HepG2 (cell line): ENCODE measurements at regions not wholly inside any gene's neighbourhood (a gene's known extent, or its start where the extent isn't known, plus 50 kb on each side); places are given as distances from the start of the nearest gene placed in this dataset.

Experiments used
- ATAC-seq: fragments of 200-7000 bp; cut with Tn5 transposase; 3 replicates; pipeline ENCODE4 v1.9.1; 2020; ENCODE audit warnings: mild to moderate bottlenecking, moderate library complexity
- BruUV-seq: library from RNA; stranded (reverse); fragments of 400-500 nt; replicated peaks from 2 replicates; lab custom pipeline; 2021; lab: Mats Ljungman, UMichigan
- CTCF ChIA-PET: fragments of 300-600 bp; formaldehyde crosslinking; extraction: SDS; loops from one replicate; lab custom pipeline; 2021; ENCODE audit warnings: low total read pairs, inconsistent platforms, low intra/inter-chr PET ratio; lab: Yijun Ruan, JAX
- POLR2A ChIA-PET: fragments of 350-600 bp; sonication (Branson Sonifier 250); formaldehyde crosslinking; loops from one replicate; lab custom pipeline; 2020; ENCODE audit warnings: antibody characterized with exemption, inconsistent platforms; lab: Yijun Ruan, JAX
- DNase-seq: peaks from one replicate; pipeline ENCODE4 v3.0.0-alpha.2; 2015; ENCODE audit warnings: low spot score
- FAIRE-seq: peaks from 3 replicates; lab custom pipeline; 2011; peaks lifted over from hg19 to GRCh38; lab: Jason Lieb, UNC
- H2AFZ ChIP-seq: one replicate; pipeline ENCODE4 v1.6.1; 2011; ENCODE audit warnings: low read length, inconsistent platforms
- H3K27ac ChIP-seq: fragments of 300-600 bp; 3 replicates; pipeline ENCODE4 v1.8.0; 2011; ENCODE audit warnings: mixed run types, mild to moderate bottlenecking, mixed read lengths, low read length, inconsistent platforms; ENCODE audit not compliant: insufficient read depth; ENCODE audit errors: extremely low read length
- H3K27me3 ChIP-seq, 2 experiments: fragments of 200-600 bp in 1 of 2; 2 replicates in 1 of 2; 3 replicates in 1 of 2; pipeline versions ENCODE4 v1.6.0 to v1.8.0; 2011; ENCODE audit warnings: low read length in 2 of 2, mild to moderate bottlenecking in 2 of 2, moderate library complexity in 2 of 2, inconsistent platforms in 1 of 2; ENCODE audit not compliant: insufficient read depth in 2 of 2, control insufficient read depth in 1 of 2
- H3K36me3 ChIP-seq, 2 experiments: fragments of 200-600 bp in 1 of 2; replicated peaks in 1 of 2; 2 replicates in 1 of 2; 3 replicates in 1 of 2; pipeline versions ENCODE4 v1.5.1 to v1.8.0; 2011; ENCODE audit warnings: low read length in 2 of 2, inconsistent platforms in 1 of 2; ENCODE audit not compliant: insufficient read depth in 2 of 2, control insufficient read depth in 1 of 2
- H3K4me1 ChIP-seq: 2 replicates; pipeline ENCODE4 v1.5.1; 2012; ENCODE audit warnings: low read length, inconsistent platforms; ENCODE audit not compliant: insufficient read depth
- H3K4me2 ChIP-seq: 2 replicates; pipeline ENCODE4 v1.6.0; 2011; ENCODE audit warnings: low read depth, low read length, inconsistent platforms
- H3K4me3 ChIP-seq, 3 experiments: fragments of 200-600 bp in 1 of 3; sonication (generic), shearing (Covaris generic) in 1 of 3; replicated peaks in 1 of 3; 2 replicates each; pipeline ENCODE4 v1.5.1; 2011 to 2016; ENCODE audit warnings: low read length in 3 of 3, inconsistent platforms in 2 of 3, low read depth in 2 of 3, mild to moderate bottlenecking in 2 of 3, control low read depth in 1 of 3, mixed read lengths in 1 of 3; ENCODE audit not compliant: insufficient read depth in 1 of 3
- H3K79me2 ChIP-seq: one replicate; pipeline ENCODE4 v1.6.1; 2011; ENCODE audit warnings: low read length, inconsistent platforms; ENCODE audit not compliant: insufficient read depth
- H3K9ac ChIP-seq: 2 replicates; pipeline ENCODE4 v1.6.0; 2011; ENCODE audit warnings: mild to moderate bottlenecking, low read depth, low read length, inconsistent platforms; ENCODE audit not compliant: insufficient read depth
- H3K9me3 ChIP-seq: 2 replicates; pipeline ENCODE4 v1.5.1; 2012; ENCODE audit warnings: mild to moderate bottlenecking, low read length
- H4K20me1 ChIP-seq: 2 replicates; pipeline ENCODE4 v1.6.0; 2011; ENCODE audit warnings: inconsistent platforms, mild to moderate bottlenecking, low read length, moderate library complexity; ENCODE audit not compliant: insufficient read depth
- CHD2 ChIP-seq: IDR thresholded peaks from 2 replicates; pipeline ENCODE4 v1.6.1; 2011; ENCODE audit warnings: low read depth, low read length, improper control_type of control experiment
- CREB1 ChIP-seq, 2 experiments: fragments of 450-650 bp in 1 of 2; IDR thresholded peaks; 2 replicates each; pipeline ENCODE4 v1.6.1; 2016 to 2017; ENCODE audit warnings: control low read depth in 1 of 2, mild to moderate bottlenecking in 1 of 2, missing compliant biosample characterization in 1 of 2, missing genetic modification characterization in 1 of 2
- FOXA1 ChIP-seq, 2 experiments: fragments of 450-650 bp in 1 of 2; sonication (generic) in 1 of 2; formaldehyde crosslinking in 1 of 2; IDR thresholded peaks; 2 replicates each; pipeline versions ENCODE4 v1.4.0 to v1.6.1; 2016 to 2020; ENCODE audit warnings: missing genetic modification reagents in 1 of 2
- FOXK2 ChIP-seq: fragments of 450-650 bp; IDR thresholded peaks from 2 replicates; pipeline ENCODE4 v1.6.1; 2016
- GPN1 ChIP-seq: sonication (generic); formaldehyde crosslinking; IDR thresholded peaks from 2 replicates; pipeline ENCODE4 v1.5.1; 2020; ENCODE audit warnings: missing genetic modification reagents, borderline replicate concordance
- HNF4G ChIP-seq, 2 experiments: sonication (generic) in 1 of 2; formaldehyde crosslinking in 1 of 2; IDR thresholded peaks; 2 replicates each; pipeline versions ENCODE4 v1.4.0 to v1.6.1; 2011 to 2020; ENCODE audit warnings: borderline replicate concordance in 2 of 2, low read depth in 2 of 2, mild to moderate bottlenecking in 2 of 2, low read length in 1 of 2, missing genetic modification reagents in 1 of 2, moderate library complexity in 1 of 2
- KDM6A ChIP-seq: IDR thresholded peaks from 2 replicates; pipeline ENCODE4 v1.6.1; 2016; ENCODE audit warnings: low read depth
- MIER2 ChIP-seq: IDR thresholded peaks from 2 replicates; pipeline ENCODE4 v1.6.1; 2016; ENCODE audit warnings: missing biosample characterization, missing genetic modification reagents
- RBFOX2 ChIP-seq: fragments of 200-400 bp; formaldehyde crosslinking; IDR thresholded peaks from 2 replicates; pipeline ENCODE4 v1.6.1; 2017; ENCODE audit warnings: low read depth, mild to moderate bottlenecking, low read length
- SMC3 ChIP-seq: IDR thresholded peaks from 2 replicates; pipeline ENCODE4 v1.6.1; 2011; ENCODE audit warnings: low read length, improper control_type of control experiment
- STAG1 ChIP-seq: sonication (generic); formaldehyde crosslinking; IDR thresholded peaks from 2 replicates; pipeline ENCODE4 v1.4.0; 2020; ENCODE audit warnings: missing genetic modification reagents
- ZBTB38 ChIP-seq: sonication (generic); formaldehyde crosslinking; IDR thresholded peaks from 2 replicates; pipeline ENCODE4 v1.5.1; 2020; ENCODE audit warnings: mild to moderate bottlenecking, missing genetic modification reagents
- ZNF124 ChIP-seq: sonication (generic); formaldehyde crosslinking; IDR thresholded peaks from 2 replicates; pipeline ENCODE4 v1.4.0; 2020; ENCODE audit warnings: missing genetic modification reagents
- ZNF34 ChIP-seq: sonication (generic); formaldehyde crosslinking; IDR thresholded peaks from 2 replicates; pipeline ENCODE4 v1.4.0; 2020; ENCODE audit warnings: mild to moderate bottlenecking, missing genetic modification reagents, borderline replicate concordance
- ZNF576 ChIP-seq: sonication (generic); formaldehyde crosslinking; IDR thresholded peaks from 2 replicates; pipeline ENCODE4 v1.4.0; 2020; ENCODE audit warnings: mild to moderate bottlenecking, missing genetic modification reagents
- WGBS: methylation state at CpG from one replicate; pipeline ENCODE4 v1.1.6; 2017; ENCODE audit warnings: low lambda C conversion rate; 5-methylcytosine and 5-hydroxymethylcytosine counted together
- in situ Hi-C: cut with HindIII; loops from 2 replicates; pipeline ENCODE4 v1.10.0; 2017; ENCODE audit warnings: low pct_unique_long_range_greater_than_20kb; ENCODE audit not compliant: extremely low pct_ligation_motif_present
- intact Hi-C: fragments of 100-400 bp; cut with micrococcal nuclease; formaldehyde crosslinking; loops from one replicate; pipeline ENCODE4 v1.10.0; 2022; ENCODE audit not compliant: unreplicated experiment
- TF ChIP-seq, protein P1 (sequence below): sonication (generic); formaldehyde crosslinking; IDR thresholded peaks from 2 replicates; pipeline ENCODE4 v1.5.0; 2020; ENCODE audit warnings: mild to moderate bottlenecking, missing genetic modification reagents, moderate library complexity

GRCh38 chr14:95774265-95775160, 60.6 kb upstream of the TCL1A start:
- in situ Hi-C loops, result loop anchor here (5.0 kb wide), 1 partner anchor 212 kb away; no protein-coding TSS in a partner anchor
- H3K9me3 ChIP-seq, result no peaks in the 10 kb centered on the region
- DNase-seq, result peak; percentile 41
- no TSS peak for BruUV-seq
- peak; percentile 54; the same call in 2 of the 3 replicates for ATAC-seq
- H3K27ac ChIP-seq, result no peak overlapping the region
- H4K20me1 ChIP-seq, result no peaks in the 10 kb centered on the region
- no peaks in the 10 kb centered on the region for H3K79me2 ChIP-seq
- peak; percentile 86 for FAIRE-seq
- WGBS, result 47% methylated on average over 26 of the region's 28 CpGs
- TF ChIP-seq STAG1 (CRISPR knock-in tag), result peak; percentile 57
- TF ChIP-seq, protein P1, sequence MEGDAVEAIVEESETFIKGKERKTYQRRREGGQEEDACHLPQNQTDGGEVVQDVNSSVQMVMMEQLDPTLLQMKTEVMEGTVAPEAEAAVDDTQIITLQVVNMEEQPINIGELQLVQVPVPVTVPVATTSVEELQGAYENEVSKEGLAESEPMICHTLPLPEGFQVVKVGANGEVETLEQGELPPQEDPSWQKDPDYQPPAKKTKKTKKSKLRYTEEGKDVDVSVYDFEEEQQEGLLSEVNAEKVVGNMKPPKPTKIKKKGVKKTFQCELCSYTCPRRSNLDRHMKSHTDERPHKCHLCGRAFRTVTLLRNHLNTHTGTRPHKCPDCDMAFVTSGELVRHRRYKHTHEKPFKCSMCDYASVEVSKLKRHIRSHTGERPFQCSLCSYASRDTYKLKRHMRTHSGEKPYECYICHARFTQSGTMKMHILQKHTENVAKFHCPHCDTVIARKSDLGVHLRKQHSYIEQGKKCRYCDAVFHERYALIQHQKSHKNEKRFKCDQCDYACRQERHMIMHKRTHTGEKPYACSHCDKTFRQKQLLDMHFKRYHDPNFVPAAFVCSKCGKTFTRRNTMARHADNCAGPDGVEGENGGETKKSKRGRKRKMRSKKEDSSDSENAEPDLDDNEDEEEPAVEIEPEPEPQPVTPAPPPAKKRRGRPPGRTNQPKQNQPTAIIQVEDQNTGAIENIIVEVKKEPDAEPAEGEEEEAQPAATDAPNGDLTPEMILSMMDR (CRISPR knock-in tag), result peak; percentile 75
- no peak for TF ChIP-seq ZNF34 (CRISPR knock-in tag)
- peak; percentile 36 for TF ChIP-seq CREB1 (IDR thresholded peaks at IDR 0.05)
- no peak for TF ChIP-seq CREB1 (CRISPR knock-in tag; IDR thresholded peaks at IDR 0.05)
- TF ChIP-seq FOXA1 (IDR thresholded peaks at IDR 0.05), result no peak
- TF ChIP-seq FOXA1 (CRISPR knock-in tag; IDR thresholded peaks at IDR 0.05), result no peak
- TF ChIP-seq RBFOX2, result no peak
- TF ChIP-seq CHD2, result no peak
- no peak for TF ChIP-seq ZBTB38 (CRISPR knock-in tag)
- no peak for TF ChIP-seq KDM6A
- TF ChIP-seq ZNF576 (CRISPR knock-in tag), result no peak
- TF ChIP-seq GPN1 (CRISPR knock-in tag), result no peak
- peak; percentile 85 for TF ChIP-seq SMC3
- no peak for TF ChIP-seq ZNF124
- 0 out of 2 replicates have a peak, but pooled peaks have one; percentile 49 for TF ChIP-seq MIER2 (CRISPR knock-in tag)
- TF ChIP-seq FOXK2, result no peak
- 0 out of 2 replicates have a peak, but pooled peaks have one; percentile 14 for TF ChIP-seq HNF4G (IDR thresholded peaks at IDR 0.05; ENCODE audit: borderline replicate concordance, low read depth, low read length)
- no peak for TF ChIP-seq HNF4G (CRISPR knock-in tag; IDR thresholded peaks at IDR 0.05; ENCODE audit: borderline replicate concordance, low read depth)
- no peak overlapping the region for H2AFZ ChIP-seq
- no peaks in the 10 kb centered on the region for H3K4me1 ChIP-seq
- no peaks in the 10 kb centered on the region for H3K36me3 ChIP-seq
- no peak overlapping the region for H3K4me2 ChIP-seq
- 0 out of 5 replicates have a peak, but pooled peaks cover 0 to 5% of the 10 kb centered on the region in 2 experiments for H3K27me3 ChIP-seq
- no peak overlapping the region for H3K9ac ChIP-seq
- H3K4me3 ChIP-seq, result no peak overlapping the region
- ChIA-PET CTCF (interaction anchor here (0.9 to 3.6 kb wide), 4 partner anchors 162 to 213 kb away, joined by 3 to 32 read pairs (median 4); no protein-coding TSS in a partner anchor), POLR2A (no interaction called here)
- intact Hi-C loops, result loop anchor here (1.0 to 10.0 kb wide), 2 partner anchors 213 to 220 kb away; no protein-coding TSS in a partner anchor
